ENCODE measurements at regions not wholly inside any gene's neighbourhood (a gene's known extent, or its start where the extent isn't known, plus 50 kb on each side); places are given as distances from the start of the nearest gene placed in this dataset.
"Not testable (repeated sequence)": the region's sequence is repeated elsewhere in the genome, so short reads cannot be mapped to it uniquely, and the experiment has no call there.

DNA sequence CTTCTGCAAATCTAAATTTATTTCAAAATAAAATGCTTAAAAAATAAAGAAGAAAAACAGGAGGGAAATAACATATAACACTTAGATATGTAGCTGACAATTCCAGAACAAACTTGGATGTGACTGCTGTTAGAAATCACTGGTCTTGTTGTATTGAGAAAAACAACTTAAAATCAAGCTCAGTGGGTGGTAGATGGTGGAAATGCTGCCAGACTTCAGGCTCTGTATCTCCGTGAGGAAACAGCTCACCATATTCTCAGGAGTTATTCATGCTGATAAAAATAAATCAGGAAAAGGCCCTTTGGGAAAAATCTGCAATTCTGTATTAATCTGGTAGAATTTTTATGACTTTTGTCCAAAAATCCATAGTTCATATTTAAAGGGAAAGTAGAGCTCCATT is 477.6 kb downstream of the RAP2B start:
- Histone ChIP-seq H3K9me1 (ENCODE audit: control insufficient read depth, extremely low read depth, insufficient read depth, low read length) (no peaks in the 10 kb centered on the region), H3K4me2 (ENCODE audit: control insufficient read depth, extremely low read depth, insufficient read depth, low read depth, low read length) (no peak overlapping the region), H4K20me1 (ENCODE audit: control insufficient read depth, extremely low read depth, insufficient read depth, low read length) (no peaks in the 10 kb centered on the region), H3K4me1 (ENCODE audit: control insufficient read depth, extremely low read depth, insufficient read depth, low read length) (no peaks in the 10 kb centered on the region), H3K79me2 (ENCODE audit: control insufficient read depth, insufficient read depth, low read length) (no peaks in the 10 kb centered on the region), H3K27me3 (ENCODE audit: control insufficient read depth, extremely low read depth, insufficient read depth, low read length) (no peaks in the 10 kb centered on the region), H3K36me3 (ENCODE audit: control insufficient read depth in 2 of 2, extremely low read depth in 1 of 2, insufficient read depth in 2 of 2, low read length in 2 of 2) (no peaks in the 10 kb centered on the region), H3K9ac (ENCODE audit: control insufficient read depth, extremely low read depth, insufficient read depth, low read length) (no peak overlapping the region), H3K9me3 (ENCODE audit: control insufficient read depth, low read depth, low read length) (no peaks in the 10 kb centered on the region), H2AFZ (ENCODE audit: control insufficient read depth, low read length) (no peak overlapping the region), H3K4me3 (ENCODE audit: control insufficient read depth in 2 of 3, extremely low read depth in 1 of 3, insufficient read depth in 2 of 3, low read depth in 1 of 3, low read length in 3 of 3) (no peak overlapping the region), H3K27ac (ENCODE audit: control insufficient read depth, insufficient read depth, low read length) (no peak overlapping the region)
- dilution Hi-C loops (cut with MboI; ENCODE audit: extremely low pct_ligation_motif_present, low sequenced_read_pairs) = no loop called here
- no peak for FAIRE-seq
- no peak for DNase-seq (ENCODE audit: low read depth, low spot score)
- TF ChIP-seq CTCF (optimal IDR thresholded peaks at IDR 0.05 in 1 of 3, IDR thresholded peaks at IDR 0.05 in 1 of 3, conservative IDR thresholded peaks at IDR 0.05 in 1 of 3; ENCODE audit: extremely low read depth in 1 of 3, insufficient read depth in 2 of 3, low read length in 3 of 3) (no peak), EZH2 (IDR thresholded peaks at IDR 0.05; ENCODE audit: low read length) (no peak)

- H3K4me2 ChIP-seq (ENCODE audit: control insufficient read depth, extremely low read depth, insufficient read depth, low read depth, low read length) = no peak overlapping the region
- DNase-seq (ENCODE audit: low read depth, low spot score) (no peak), FAIRE-seq (no peak)
- dilution Hi-C loops (cut with MboI; ENCODE audit: extremely low pct_ligation_motif_present, low sequenced_read_pairs) = no loop called here
- H3K9me3 ChIP-seq (ENCODE audit: control insufficient read depth, low read depth, low read length) = no peaks in the 10 kb centered on the region
- H3K27ac ChIP-seq (ENCODE audit: control insufficient read depth, insufficient read depth, low read length) = no peak overlapping the region
- no peaks in the 10 kb centered on the region for H3K4me1 ChIP-seq (ENCODE audit: control insufficient read depth, extremely low read depth, insufficient read depth, low read length)
- H3K9ac ChIP-seq (ENCODE audit: control insufficient read depth, extremely low read depth, insufficient read depth, low read length) = no peak overlapping the region
- H3K79me2 ChIP-seq (ENCODE audit: control insufficient read depth, insufficient read depth, low read length) = no peaks in the 10 kb centered on the region
- H2AFZ ChIP-seq (ENCODE audit: control insufficient read depth, low read length) = no peak overlapping the region
- H3K9me1 ChIP-seq (ENCODE audit: control insufficient read depth, extremely low read depth, insufficient read depth, low read length) = no peaks in the 10 kb centered on the region
- H3K36me3 ChIP-seq (ENCODE audit: control insufficient read depth in 2 of 2, extremely low read depth in 1 of 2, insufficient read depth in 2 of 2, low read length in 2 of 2) = no peaks in the 10 kb centered on the region
- no peaks in the 10 kb centered on the region for H4K20me1 ChIP-seq (ENCODE audit: control insufficient read depth, extremely low read depth, insufficient read depth, low read length)
- H3K27me3 ChIP-seq (ENCODE audit: control insufficient read depth, extremely low read depth, insufficient read depth, low read length) = no peaks in the 10 kb centered on the region
- TF ChIP-seq CTCF (optimal IDR thresholded peaks at IDR 0.05 in 1 of 3, IDR thresholded peaks at IDR 0.05 in 1 of 3, conservative IDR thresholded peaks at IDR 0.05 in 1 of 3; ENCODE audit: extremely low read depth in 1 of 3, insufficient read depth in 2 of 3, low read length in 3 of 3) (no peak), EZH2 (IDR thresholded peaks at IDR 0.05; ENCODE audit: low read length) (no peak)
- H3K4me3 ChIP-seq (ENCODE audit: control insufficient read depth in 2 of 3, extremely low read depth in 1 of 3, insufficient read depth in 2 of 3, low read depth in 1 of 3, low read length in 3 of 3) = no peak overlapping the region
These were observed 479.0 kb downstream of the RAP2B start for GRCh38 chr3:153640689-153641665.

GRCh38 chr3:153642576-153642975 is 478.6 kb upstream of the ARHGEF26 start:
- H3K4me3 ChIP-seq (ENCODE audit: control insufficient read depth in 2 of 3, extremely low read depth in 1 of 3, insufficient read depth in 2 of 3, low read depth in 1 of 3, low read length in 3 of 3); H3K4me1 ChIP-seq (ENCODE audit: control insufficient read depth, extremely low read depth, insufficient read depth, low read length); H3K27ac ChIP-seq (ENCODE audit: control insufficient read depth, insufficient read depth, low read length); H4K20me1 ChIP-seq (ENCODE audit: control insufficient read depth, extremely low read depth, insufficient read depth, low read length); dilution Hi-C loops (cut with MboI; ENCODE audit: extremely low pct_ligation_motif_present, low sequenced_read_pairs); H3K27me3 ChIP-seq (ENCODE audit: control insufficient read depth, extremely low read depth, insufficient read depth, low read length); H3K9me1 ChIP-seq (ENCODE audit: control insufficient read depth, extremely low read depth, insufficient read depth, low read length); H3K79me2 ChIP-seq (ENCODE audit: control insufficient read depth, insufficient read depth, low read length); H3K9me3 ChIP-seq (ENCODE audit: control insufficient read depth, low read depth, low read length); DNase-seq (ENCODE audit: low read depth, low spot score); H3K9ac ChIP-seq (ENCODE audit: control insufficient read depth, extremely low read depth, insufficient read depth, low read length); H3K36me3 ChIP-seq (ENCODE audit: control insufficient read depth in 2 of 2, extremely low read depth in 1 of 2, insufficient read depth in 2 of 2, low read length in 2 of 2); H2AFZ ChIP-seq (ENCODE audit: control insufficient read depth, low read length); FAIRE-seq; H3K4me2 ChIP-seq (ENCODE audit: control insufficient read depth, extremely low read depth, insufficient read depth, low read depth, low read length): not testable (repeated sequence)

GRCh38 chr3:153643471-153643870 is 477.7 kb upstream of the ARHGEF26 start:
- H3K79me2 ChIP-seq (ENCODE audit: control insufficient read depth, insufficient read depth, low read length); DNase-seq (ENCODE audit: low read depth, low spot score); H3K36me3 ChIP-seq (ENCODE audit: control insufficient read depth in 2 of 2, extremely low read depth in 1 of 2, insufficient read depth in 2 of 2, low read length in 2 of 2); H3K9me3 ChIP-seq (ENCODE audit: control insufficient read depth, low read depth, low read length); H2AFZ ChIP-seq (ENCODE audit: control insufficient read depth, low read length); H3K9me1 ChIP-seq (ENCODE audit: control insufficient read depth, extremely low read depth, insufficient read depth, low read length); H3K4me3 ChIP-seq (ENCODE audit: control insufficient read depth in 2 of 3, extremely low read depth in 1 of 3, insufficient read depth in 2 of 3, low read depth in 1 of 3, low read length in 3 of 3); H4K20me1 ChIP-seq (ENCODE audit: control insufficient read depth, extremely low read depth, insufficient read depth, low read length); H3K9ac ChIP-seq (ENCODE audit: control insufficient read depth, extremely low read depth, insufficient read depth, low read length); H3K27ac ChIP-seq (ENCODE audit: control insufficient read depth, insufficient read depth, low read length); H3K4me2 ChIP-seq (ENCODE audit: control insufficient read depth, extremely low read depth, insufficient read depth, low read depth, low read length); dilution Hi-C loops (cut with MboI; ENCODE audit: extremely low pct_ligation_motif_present, low sequenced_read_pairs); H3K27me3 ChIP-seq (ENCODE audit: control insufficient read depth, extremely low read depth, insufficient read depth, low read length); H3K4me1 ChIP-seq (ENCODE audit: control insufficient read depth, extremely low read depth, insufficient read depth, low read length); FAIRE-seq: not testable (repeated sequence)
